HG02884 (cell line): ENCODE measurements at regions not wholly inside any gene's neighbourhood (a gene's known extent, or its start where the extent isn't known, plus 50 kb on each side); places are given as distances from the start of the nearest gene placed in this dataset.

ENCODE experiments used
- ATAC-seq: cut with Tn5 transposase; IDR thresholded peaks from one replicate; pipeline ENCODE4 v1.9.1; 2021; ENCODE audit warnings: mild to moderate bottlenecking, moderate library complexity; ENCODE audit not compliant: unreplicated experiment

- no peak for ATAC-seq
These were observed 124.0 kb upstream of the PJA2 start for GRCh38 chr5:109533751-109534272.

- no peak for ATAC-seq
These were observed 123.1 kb upstream of the PJA2 start for GRCh38 chr5:109532773-109533364.

DNA sequence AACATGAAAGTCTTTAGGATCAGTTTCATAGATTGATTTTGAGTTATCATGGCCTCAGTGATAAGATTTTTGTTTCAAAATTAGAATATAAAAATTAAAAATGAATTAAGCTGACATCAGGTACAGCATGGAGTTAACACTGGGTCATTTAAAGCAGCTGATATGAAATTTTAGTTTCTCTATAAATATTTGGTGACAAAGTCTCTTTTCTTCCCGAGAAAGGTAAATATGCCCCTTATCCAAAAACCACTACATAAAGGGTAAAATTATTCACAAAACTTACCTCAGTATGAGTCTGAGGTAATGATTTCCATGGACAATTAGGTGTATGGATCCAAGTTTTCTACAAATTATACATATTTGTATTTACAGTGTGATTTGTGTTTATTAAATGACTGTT lies 121.5 kb upstream of the PJA2 start:
- ATAC-seq = no peak

GRCh38 chr5:109529987-109530386 lies 120.2 kb upstream of the PJA2 start:
- ATAC-seq = no peak

DNA sequence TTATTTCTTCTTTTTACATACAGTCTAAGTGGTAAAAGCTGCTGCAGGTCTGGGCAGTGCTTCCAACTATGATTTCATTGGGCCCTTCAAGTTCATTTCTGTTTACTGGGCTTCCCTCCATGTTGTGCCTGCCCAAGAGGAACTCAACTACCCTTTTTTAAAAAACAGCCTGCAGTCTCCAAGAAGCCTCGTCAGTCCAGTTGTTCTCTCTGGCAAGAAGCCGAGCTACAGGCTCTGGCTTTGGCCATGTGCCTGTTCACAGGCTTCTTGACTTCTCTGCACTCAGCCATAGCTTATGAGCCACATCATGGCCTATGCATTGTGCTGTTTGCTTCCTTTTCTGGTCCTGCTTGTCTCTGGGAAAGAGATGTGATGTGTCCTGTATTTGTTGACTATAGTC lies 119.7 kb upstream of the PJA2 start:
- ATAC-seq = no peak

GRCh38 chr5:109524555-109524954 lies 114.8 kb upstream of the PJA2 start:
- ATAC-seq = no peak

DNA sequence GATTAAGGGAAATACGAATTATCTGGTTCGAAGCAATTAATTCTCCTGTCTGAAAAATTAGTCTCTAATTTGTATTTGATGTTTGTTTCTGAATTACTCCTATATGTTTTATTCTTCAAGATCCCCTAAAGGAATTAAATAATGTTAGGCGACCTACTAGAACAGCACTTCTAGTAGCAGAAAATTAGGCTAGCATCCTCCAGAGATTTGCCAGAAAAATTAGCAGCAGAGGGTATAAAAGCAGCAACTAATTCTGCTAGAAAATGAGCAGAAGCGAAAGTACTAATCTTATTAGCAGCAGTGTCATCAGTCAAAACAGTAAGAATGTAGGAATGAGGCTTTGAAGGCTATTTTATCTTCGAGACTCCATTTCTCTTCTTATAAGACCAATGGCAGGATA lies 114.3 kb upstream of the PJA2 start:
- ATAC-seq = no peak

DNA sequence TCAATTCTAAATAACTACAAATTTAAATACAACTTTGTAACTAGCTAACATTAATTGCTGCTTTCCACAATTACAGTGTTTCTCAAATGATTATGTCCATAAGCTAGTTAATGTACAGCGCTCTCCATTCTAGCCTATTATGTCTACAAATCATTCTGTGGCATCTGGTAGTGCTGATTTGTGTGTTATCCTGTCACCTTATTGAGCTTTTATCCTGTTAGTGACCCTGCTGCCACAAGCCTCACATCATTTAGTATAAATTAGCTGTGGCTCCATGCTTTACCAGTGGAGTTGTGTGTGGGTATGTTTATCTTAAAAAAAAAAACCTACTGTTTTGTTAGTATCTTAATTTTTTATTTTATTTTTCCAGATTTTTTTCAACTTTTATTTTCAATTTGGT lies 112.6 kb upstream of the PJA2 start:
- no peak for ATAC-seq

DNA sequence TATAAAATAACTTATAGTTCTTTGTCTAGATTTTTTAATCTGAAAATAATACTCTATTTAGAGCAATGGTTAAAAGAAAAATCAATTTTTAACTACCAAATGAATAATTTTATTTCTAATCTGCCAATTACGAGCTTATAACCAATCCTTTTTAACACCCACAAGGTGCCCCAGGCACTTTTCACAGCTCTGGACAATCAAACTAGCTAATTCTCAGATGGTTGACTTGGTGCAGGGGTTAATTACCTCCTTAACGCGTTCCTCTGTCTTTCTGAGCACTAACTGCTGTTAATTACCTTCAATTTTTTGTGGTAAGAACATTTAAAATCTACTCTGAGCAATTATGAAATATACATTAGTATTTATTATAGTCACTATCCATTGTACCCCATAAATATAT lies 109.6 kb upstream of the PJA2 start:
- no peak for ATAC-seq

DNA sequence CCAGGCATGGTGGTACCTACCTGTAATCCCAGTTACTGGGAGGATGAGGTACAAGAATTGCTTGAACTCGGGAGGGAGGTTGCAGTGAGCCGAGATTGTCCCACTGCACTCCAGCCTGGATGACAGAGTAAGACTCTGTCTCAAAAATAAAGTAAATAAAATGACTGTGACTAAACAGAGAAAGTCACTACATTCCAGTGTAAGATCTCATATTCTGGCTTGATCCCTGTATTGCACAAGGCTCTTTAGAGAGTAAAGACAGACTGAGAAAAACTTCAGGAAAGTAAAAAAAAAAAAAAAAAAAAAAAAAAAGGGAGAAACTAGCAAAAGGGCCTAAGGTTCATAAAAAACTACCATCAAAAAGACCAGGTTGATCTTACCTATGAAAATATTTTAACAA lies 106.6 kb upstream of the PJA2 start:
- ATAC-seq = no peak

DNA sequence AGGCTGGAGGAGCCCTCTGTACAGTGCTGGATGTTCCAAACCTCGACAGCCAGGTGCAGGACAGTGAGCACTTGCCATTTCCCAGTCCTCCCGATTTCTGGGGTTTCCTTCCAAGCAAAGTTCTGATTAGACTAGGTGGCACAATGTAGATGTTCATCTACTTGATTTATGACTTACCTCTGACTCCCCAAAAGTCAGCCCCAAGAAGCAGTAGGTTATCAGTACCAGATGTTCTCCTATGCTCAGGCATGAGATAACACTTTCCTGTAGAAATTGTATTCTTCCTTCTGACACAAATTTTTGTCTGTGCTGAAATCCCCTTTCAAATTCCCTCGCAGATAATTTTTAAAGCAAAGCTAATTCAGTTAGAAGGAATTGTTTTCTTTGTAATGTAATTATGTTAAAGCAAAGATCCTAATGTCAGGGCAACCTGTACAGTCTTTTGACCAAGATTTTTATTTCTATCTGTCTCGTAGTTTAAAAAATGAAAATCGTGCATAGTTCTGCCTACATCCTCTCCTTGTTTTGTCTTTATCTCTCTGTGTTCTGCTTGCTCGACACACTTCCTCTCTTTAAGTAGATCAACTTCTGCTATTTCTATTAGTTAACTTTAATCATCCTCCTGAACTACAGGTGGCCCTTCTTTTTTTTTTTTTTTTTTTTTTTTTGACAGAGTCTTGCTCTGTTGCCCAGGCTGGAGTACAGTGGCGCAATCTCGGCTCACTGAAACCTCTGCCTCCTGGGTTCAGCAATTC lies 102.4 kb upstream of the PJA2 start:
- ATAC-seq = no peak

GRCh38 chr5:109506556-109506955 lies 96.8 kb upstream of the PJA2 start:
- ATAC-seq = no peak

GRCh38 chr5:109496112-109496511 lies 86.3 kb upstream of the PJA2 start:
- no peak for ATAC-seq

- ATAC-seq = no peak
These were observed 78.1 kb upstream of the PJA2 start for GRCh38 chr5:109487753-109488420.

- ATAC-seq = no peak
These were observed 76.5 kb upstream of the PJA2 start for GRCh38 chr5:109486200-109486804.

- no peak for ATAC-seq
These were observed 75.3 kb upstream of the PJA2 start for GRCh38 chr5:109485030-109485429.

GRCh38 chr5:109484597-109484996 lies 74.8 kb upstream of the PJA2 start:
- ATAC-seq = no peak

DNA sequence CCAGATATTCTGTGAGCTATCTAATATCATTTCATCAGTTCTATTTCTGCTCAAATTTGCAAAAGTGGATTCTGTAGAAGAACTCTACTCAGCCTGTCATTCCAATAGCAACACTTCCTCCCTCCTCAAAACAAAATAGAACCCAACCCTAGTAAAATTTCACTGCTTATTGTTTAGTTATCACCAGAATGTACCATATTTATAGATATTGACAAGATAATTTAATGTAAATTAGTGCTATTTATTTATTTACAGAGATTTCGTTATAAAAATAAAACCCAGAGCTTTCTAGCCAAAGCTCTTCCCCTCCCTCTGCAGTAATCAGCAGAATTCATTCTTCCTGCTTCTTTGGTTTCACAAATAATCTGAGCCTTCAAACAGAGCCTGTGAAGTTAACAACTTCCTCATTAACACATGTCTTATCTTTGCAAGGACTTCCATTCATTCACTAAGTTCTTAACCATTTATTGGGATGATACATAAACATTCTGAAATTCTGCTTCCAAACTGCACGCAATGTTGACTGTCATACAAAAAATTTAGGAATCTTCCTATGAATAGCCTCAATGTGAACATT lies 73.7 kb upstream of the PJA2 start:
- ATAC-seq = no peak

DNA sequence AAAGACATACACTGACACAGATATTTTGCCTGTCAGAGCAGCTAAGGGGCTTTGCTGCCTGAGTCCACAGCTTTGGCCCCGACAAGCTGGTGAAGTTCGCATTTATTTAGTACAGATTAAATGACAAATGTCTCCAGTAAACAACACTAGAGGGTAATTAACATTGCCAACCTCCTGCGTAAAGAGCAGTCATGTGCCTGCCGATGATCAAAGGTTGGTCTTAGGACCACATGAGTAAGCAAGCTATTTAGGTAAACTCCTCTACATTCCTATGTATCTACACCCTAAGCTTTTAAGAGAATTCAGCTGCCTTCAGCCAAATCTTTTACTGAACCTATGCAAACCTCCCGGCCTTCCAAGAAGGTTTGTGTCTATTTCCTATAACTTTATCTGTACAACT lies 73.0 kb upstream of the PJA2 start:
- ATAC-seq = no peak

GRCh38 chr5:109479260-109479860 lies 69.6 kb upstream of the PJA2 start:
- ATAC-seq = no peak

DNA sequence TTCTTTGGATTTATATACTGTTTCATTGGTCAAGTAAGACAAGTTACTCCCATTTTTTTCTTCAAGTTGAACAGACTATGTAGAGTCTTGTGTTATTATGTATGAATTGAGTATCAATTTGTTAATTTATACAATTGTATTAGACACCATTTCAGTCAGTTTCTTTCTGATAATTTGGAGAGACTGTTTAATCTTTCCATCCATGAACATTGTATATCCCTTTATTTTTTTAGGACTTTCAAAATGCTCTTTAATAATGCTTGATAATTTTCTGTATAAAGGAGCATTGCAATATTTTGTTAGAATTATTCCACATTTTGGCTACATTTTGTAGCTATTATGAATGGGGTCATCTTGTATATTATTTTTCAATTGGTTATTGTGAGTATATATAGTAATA lies 69.1 kb upstream of the PJA2 start:
- no peak for ATAC-seq
